Testis (tissue), 2 donors: ENCODE measurements at regions not wholly inside any gene's neighbourhood (a gene's known extent, or its start where the extent isn't known, plus 50 kb on each side); places are given as distances from the start of the nearest gene placed in this dataset.

Experiments used
- CTCF ChIP-seq, 3 experiments: fragments of 450-650 bp in 2 of 3; fragments of 200-600 bp in 1 of 3; sonication (generic) in 1 of 3; IDR thresholded peaks; one replicate each; pipeline ENCODE4 v1.5.1; 2016 to 2019; ENCODE audit warnings: antibody characterized with exemption in 3 of 3, mild to moderate bottlenecking in 2 of 3, moderate library complexity in 1 of 3
- POLR2A ChIP-seq: fragments of 450-650 bp; IDR thresholded peaks from one replicate; pipeline ENCODE4 v1.6.1; 2017; ENCODE audit warnings: antibody characterized with exemption, mild to moderate bottlenecking, moderate library complexity

DNA sequence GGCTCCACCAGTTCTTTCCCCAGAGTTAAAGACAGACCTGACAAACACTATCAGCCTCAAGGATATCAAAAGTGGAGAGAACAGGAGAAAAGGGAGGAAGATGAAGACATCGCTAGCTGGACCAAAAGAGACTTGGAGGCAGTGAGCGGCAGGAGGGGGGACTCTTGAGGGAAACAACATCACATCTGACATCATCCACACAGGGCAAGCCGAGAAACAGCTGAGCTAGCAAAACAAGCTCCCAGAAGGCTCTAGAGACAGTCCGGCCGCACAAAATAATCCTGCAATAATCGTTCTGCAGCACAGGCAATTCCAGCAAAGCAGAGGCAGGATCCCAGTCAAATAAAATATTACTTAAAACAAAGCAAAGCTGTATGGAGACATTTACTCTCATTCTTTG is 239.8 kb downstream of the EN1 start:
- TF ChIP-seq CTCF (IDR thresholded peaks at IDR 0.05) (no peak), POLR2A (no peak)
